LNCAP (cell line): ENCODE measurements at regions not wholly inside any gene's neighbourhood (a gene's known extent, or its start where the extent isn't known, plus 50 kb on each side); places are given as distances from the start of the nearest gene placed in this dataset.

Source experiments
- CTCF ChIP-seq: fragments of 450-650 bp; IDR thresholded peaks from 2 replicates; pipeline ENCODE4 v1.5.1; 2017; ENCODE audit warnings: mild to moderate bottlenecking

- TF ChIP-seq CTCF = peak; percentile 64
These were observed 73.3 kb upstream of the PLXNC1 start for GRCh38 chr12:94074980-94075629.

GRCh38 chr12:94077209-94077608, 71.2 kb upstream of the PLXNC1 start:
- no peak for TF ChIP-seq CTCF

GRCh38 chr12:94078138-94078723, 70.1 kb upstream of the PLXNC1 start:
- TF ChIP-seq CTCF = no peak

GRCh38 chr12:94078736-94079509, 69.5 kb upstream of the PLXNC1 start:
- TF ChIP-seq CTCF = no peak

- TF ChIP-seq CTCF = no peak
These were observed 68.6 kb upstream of the PLXNC1 start for GRCh38 chr12:94079566-94080340.

- TF ChIP-seq CTCF = no peak
These were observed 67.9 kb upstream of the PLXNC1 start for GRCh38 chr12:94080341-94081009.

- TF ChIP-seq CTCF = no peak
These were observed 65.7 kb upstream of the PLXNC1 start for GRCh38 chr12:94082690-94083089.
